Stimulated activated CD4-positive, alpha-beta T cell treated with anti-CD3 and anti-CD28 coated beads, Interleukin-4, amount 100 ng/mL, for 48 hours (primary cell): ENCODE measurements at regions not wholly inside any gene's neighbourhood (a gene's known extent, or its start where the extent isn't known, plus 50 kb on each side); places are given as distances from the start of the nearest gene placed in this dataset.
A peak's percentile ranks its signal among the peaks of the same experiment; 100 is the strongest.

ENCODE experiments used
- DNase-seq, 2 donors: peaks; one replicate each; pipeline ENCODE4 v3.0.0-alpha.2; 2020; ENCODE audit warnings: low read depth in 2 of 2

DNA sequence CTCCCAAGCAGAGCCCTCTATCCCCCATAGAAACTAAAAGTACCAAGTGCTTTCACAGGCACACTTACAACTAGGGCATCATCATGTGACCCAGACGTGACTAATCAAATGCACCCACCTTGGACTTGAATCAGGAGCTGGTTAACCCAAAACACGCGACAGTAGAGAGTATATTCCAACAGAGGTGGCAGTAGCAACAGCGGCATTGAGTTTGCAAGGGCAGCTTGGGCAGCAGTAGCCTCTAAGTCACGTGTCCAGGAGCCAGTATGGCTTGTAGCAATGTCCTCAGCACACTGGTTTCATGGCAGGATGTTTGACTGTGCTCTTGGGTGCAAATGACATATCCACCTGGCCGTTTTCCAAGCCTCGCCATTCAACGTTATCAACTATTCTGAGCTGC lies 73.4 kb upstream of the DNAH5 start:
- DNase-seq, result no peak

DNA sequence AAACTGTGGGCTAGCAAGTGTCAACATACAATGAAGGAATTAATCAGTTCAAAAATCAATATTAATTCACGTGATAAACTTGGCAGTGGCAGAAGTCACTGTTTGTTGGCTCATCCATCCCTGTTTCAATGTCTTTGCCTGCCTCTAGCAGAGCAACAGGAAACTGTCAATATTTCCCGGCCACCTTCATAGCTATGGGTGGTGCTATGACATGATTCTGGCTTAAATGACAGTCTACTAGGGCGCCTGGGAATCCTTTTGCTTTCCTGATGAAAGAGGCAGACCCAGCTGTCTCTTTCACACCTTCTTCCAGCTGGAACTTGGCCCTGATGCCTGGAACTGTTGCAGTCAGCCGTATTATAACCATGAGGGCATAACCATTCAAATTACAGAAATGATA lies 72.1 kb upstream of the DNAH5 start:
- DNase-seq, result no peak

GRCh38 chr5:14011089-14012020 lies 66.9 kb upstream of the DNAH5 start:
- peak; percentile 32 to 40 for DNase-seq

DNA sequence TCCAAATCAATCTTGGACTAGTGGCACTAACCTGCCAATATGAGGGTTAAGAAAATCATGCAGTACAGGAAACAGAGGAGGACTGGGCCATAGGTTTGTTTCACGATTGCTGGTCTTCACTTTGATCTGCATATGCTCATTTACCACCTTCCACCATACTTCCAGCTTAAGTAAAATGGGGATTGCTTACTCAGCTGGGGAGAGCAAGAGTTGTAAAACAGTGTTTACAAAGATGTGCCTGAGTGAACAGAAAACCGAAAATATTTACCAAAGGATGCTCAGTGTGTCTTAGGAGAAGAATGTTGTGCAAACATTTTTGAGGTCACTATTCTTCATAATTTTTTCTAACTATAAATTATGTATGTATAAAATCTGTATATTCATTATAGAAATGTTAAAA lies 65.1 kb upstream of the DNAH5 start:
- DNase-seq, result no peak

GRCh38 chr5:14008819-14009311 lies 64.4 kb upstream of the DNAH5 start:
- no peak for DNase-seq

GRCh38 chr5:14006823-14007520 lies 62.5 kb upstream of the DNAH5 start:
- no peak for DNase-seq

GRCh38 chr5:14004598-14005394 lies 60.3 kb upstream of the DNAH5 start:
- no peak for DNase-seq

- no peak for DNase-seq
Observed at GRCh38 chr5:14003936-14004335, 59.4 kb upstream of the DNAH5 start.

- DNase-seq, result no peak
Observed at GRCh38 chr5:14003513-14003912, 59.0 kb upstream of the DNAH5 start.

- DNase-seq, result no peak
Observed at GRCh38 chr5:13998254-13998653, 53.8 kb upstream of the DNAH5 start.

DNA sequence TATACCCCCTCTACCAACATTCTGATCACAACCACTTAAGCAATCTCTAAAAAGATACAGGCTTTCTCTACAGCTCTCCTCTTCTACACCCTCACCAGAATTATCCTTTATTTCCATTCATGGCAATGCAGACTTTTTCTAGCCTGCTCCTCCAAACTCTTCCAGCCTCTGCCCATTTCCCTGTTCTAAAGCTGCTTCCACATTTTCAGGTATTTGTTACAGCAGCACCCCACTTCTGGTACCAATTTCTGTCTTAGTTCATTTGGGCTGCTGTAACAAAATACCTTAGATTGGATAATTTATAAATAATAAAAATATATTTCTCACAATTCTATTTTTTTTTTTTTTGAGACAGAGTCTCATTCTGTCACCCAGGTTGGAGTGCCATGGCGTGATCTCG lies 53.0 kb upstream of the DNAH5 start:
- DNase-seq, result no peak

DNA sequence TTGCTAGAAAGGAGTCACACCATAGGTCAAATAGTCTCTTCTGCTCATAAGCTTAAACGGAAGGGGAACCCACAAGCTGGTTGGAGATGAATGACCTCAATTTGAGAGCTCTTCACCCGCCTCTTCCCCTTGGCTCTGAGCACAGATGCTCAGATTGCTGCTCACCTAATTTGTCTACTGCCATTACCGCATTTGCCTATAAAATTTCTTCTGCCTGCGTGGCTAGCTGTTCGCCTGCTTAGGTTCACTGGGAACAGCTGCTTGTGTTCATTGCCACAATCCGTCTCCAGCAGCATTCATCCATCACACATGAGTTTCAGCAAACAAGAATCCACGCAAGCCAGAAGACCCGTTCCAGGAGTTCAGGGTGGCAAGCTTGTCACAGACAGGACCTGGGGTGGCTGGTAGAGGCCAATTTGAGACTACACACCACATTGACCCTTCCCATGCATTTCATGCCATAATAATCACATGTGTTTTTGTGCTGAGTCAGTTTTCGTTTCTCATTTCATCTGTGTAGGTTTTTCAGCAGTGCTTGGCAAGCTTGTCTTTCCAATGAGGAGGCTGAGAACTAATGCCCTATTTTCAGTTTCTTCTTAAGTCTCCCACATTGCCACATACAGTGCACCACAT lies 50.2 kb upstream of the DNAH5 start:
- DNase-seq, result no peak
